ENCODE measurements at regions not wholly inside any gene's neighbourhood (a gene's known extent, or its start where the extent isn't known, plus 50 kb on each side); places are given as distances from the start of the nearest gene placed in this dataset.

DNA sequence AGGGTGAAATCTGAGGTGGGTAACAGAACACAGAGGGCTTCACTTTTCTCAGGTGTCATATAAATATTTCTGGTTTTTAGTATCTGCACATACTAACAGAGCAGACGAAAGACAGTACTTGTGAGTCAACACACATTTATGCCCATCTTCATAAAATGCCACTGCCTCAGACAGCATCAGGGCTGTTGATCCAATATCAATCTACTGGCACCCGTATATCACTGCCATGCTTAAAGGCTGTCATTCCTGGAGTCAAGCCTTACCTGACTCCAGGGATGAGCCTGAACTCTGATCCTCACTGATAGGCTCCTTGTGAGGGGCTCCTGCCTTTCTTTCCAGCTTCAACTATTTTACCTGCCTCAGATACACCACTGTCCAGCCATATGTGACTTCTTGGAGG, 595.7 kb downstream of the TFAP2B start:
- DNase-seq: no peak
- H3K27me3 Mint-ChIP-seq: no peaks in the 10 kb centered on the region
- H3K36me3 Mint-ChIP-seq: no peaks in the 10 kb centered on the region

DNA sequence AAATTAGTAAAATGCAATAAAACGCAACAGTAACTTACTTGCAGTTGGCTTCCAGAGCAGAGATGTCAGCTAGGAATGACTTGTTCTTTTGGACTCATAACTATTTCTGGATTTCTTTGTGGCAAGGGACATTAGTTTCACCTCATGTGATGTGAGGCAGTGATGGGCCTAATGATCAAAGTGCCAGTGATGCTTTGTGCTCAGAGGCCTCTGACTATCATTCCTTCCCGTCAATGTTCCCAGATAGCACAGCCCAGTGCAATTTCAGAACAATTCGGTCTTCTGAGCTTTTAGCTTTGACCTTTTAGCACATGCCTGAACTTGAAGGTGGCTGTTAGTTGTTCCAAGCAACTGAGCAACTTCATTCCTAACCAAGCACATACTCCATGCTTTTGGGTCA, 596.8 kb downstream of the TFAP2B start:
- no peaks in the 10 kb centered on the region for H3K9me3 ChIP-seq
- H3K27me3 Mint-ChIP-seq: no peaks in the 10 kb centered on the region
- ChIA-PET POLR2A (no interaction called here), CTCF (no interaction called here)
- H3K4me1 Mint-ChIP-seq: no peaks in the 10 kb centered on the region
- no peak overlapping the region for H3K4me3 ChIP-seq (ENCODE audit: control insufficient read depth in 1 of 2, extremely low read depth in 1 of 2, low read length in 1 of 2)
- DNase-seq: no peak
- ATAC-seq (replicated peaks in 1 of 4): no peak
- H3K36me3 ChIP-seq (ENCODE audit: control insufficient read depth in 2 of 2, extremely low read depth in 1 of 2, insufficient read depth in 1 of 2, low read length in 1 of 2): no peaks in the 10 kb centered on the region
- no peaks in the 10 kb centered on the region for H3K36me3 Mint-ChIP-seq
- no peak overlapping the region for H3K4me3 Mint-ChIP-seq
- no peak overlapping the region for H3K27ac Mint-ChIP-seq
- H3K9me3 Mint-ChIP-seq: peaks cover 4 to 9% (median 4%) of the 10 kb centered on the region in 3 donors
- H3K27ac ChIP-seq (ENCODE audit: low read length): no peak overlapping the region
- no peaks in the 10 kb centered on the region for H3K4me1 ChIP-seq (ENCODE audit: control insufficient read depth in 1 of 2, extremely low read depth in 1 of 2, insufficient read depth in 2 of 2, low read length in 2 of 2)
- H3K27me3 ChIP-seq (replicated peaks in 1 of 2; ENCODE audit: control insufficient read depth in 2 of 2, extremely low read depth in 1 of 2, insufficient read depth in 2 of 2, low read length in 1 of 2): no peaks in the 10 kb centered on the region
- WGBS (ENCODE audit: insufficient coverage): 75% methylated on average over 2 of the region's 3 CpGs

More for the DNA sequence above, 595.7 kb downstream of the TFAP2B start:
- ChIA-PET POLR2A (no interaction called here), CTCF (no interaction called here)
- no peak overlapping the region for H3K27ac Mint-ChIP-seq
- H3K4me3 Mint-ChIP-seq: no peak overlapping the region
- Histone ChIP-seq H3K36me3 (ENCODE audit: control insufficient read depth in 2 of 2, extremely low read depth in 1 of 2, insufficient read depth in 1 of 2, low read length in 1 of 2) (no peaks in the 10 kb centered on the region), H3K27me3 (replicated peaks in 1 of 2; ENCODE audit: control insufficient read depth in 2 of 2, extremely low read depth in 1 of 2, insufficient read depth in 2 of 2, low read length in 1 of 2) (no peaks in the 10 kb centered on the region), H3K27ac (ENCODE audit: low read length) (no peak overlapping the region), H3K9me3 (no peaks in the 10 kb centered on the region), H3K4me3 (ENCODE audit: control insufficient read depth in 1 of 2, extremely low read depth in 1 of 2, low read length in 1 of 2) (no peak overlapping the region), H3K4me1 (ENCODE audit: control insufficient read depth in 1 of 2, extremely low read depth in 1 of 2, insufficient read depth in 2 of 2, low read length in 2 of 2) (no peaks in the 10 kb centered on the region)
- no peaks in the 10 kb centered on the region for H3K4me1 Mint-ChIP-seq
- WGBS (ENCODE audit: insufficient coverage): 90% methylated on average over 1 of the region's 2 CpGs
- ATAC-seq (replicated peaks in 1 of 4): no peak
- peaks cover 3 to 8% (median 4%) of the 10 kb centered on the region in 3 donors for H3K9me3 Mint-ChIP-seq

GRCh38 chr6:51429017-51429712, 610.5 kb downstream of the TFAP2B start:
- Mint-ChIP-seq H3K9me3 (peaks cover 6 to 12% (median 10%) of the 10 kb centered on the region in 3 donors), H3K4me1 (no peaks in the 10 kb centered on the region), H3K27me3 (no peaks in the 10 kb centered on the region), H3K36me3 (no peaks in the 10 kb centered on the region), H3K4me3 (no peak overlapping the region), H3K27ac (no peak overlapping the region)
- Histone ChIP-seq H3K27me3 (replicated peaks in 1 of 2; ENCODE audit: control insufficient read depth in 2 of 2, extremely low read depth in 1 of 2, insufficient read depth in 2 of 2, low read length in 1 of 2) (no peaks in the 10 kb centered on the region), H3K4me3 (ENCODE audit: control insufficient read depth in 1 of 2, extremely low read depth in 1 of 2, low read length in 1 of 2) (no peak overlapping the region), H3K27ac (ENCODE audit: low read length) (no peak overlapping the region), H3K4me1 (ENCODE audit: control insufficient read depth in 1 of 2, extremely low read depth in 1 of 2, insufficient read depth in 2 of 2, low read length in 2 of 2) (no peaks in the 10 kb centered on the region), H3K36me3 (ENCODE audit: control insufficient read depth in 2 of 2, extremely low read depth in 1 of 2, insufficient read depth in 1 of 2, low read length in 1 of 2) (no peaks in the 10 kb centered on the region), H3K9me3 (no peaks in the 10 kb centered on the region)
- POLR2A ChIA-PET: no interaction called here
- ATAC-seq (replicated peaks in 1 of 4) (no peak), DNase-seq (no peak)
- CTCF ChIA-PET: no interaction called here
- 63% methylated on average over 1 of the region's 7 CpGs for WGBS (ENCODE audit: insufficient coverage)

GRCh38 chr6:51430589-51430988, 611.9 kb downstream of the TFAP2B start:
- H3K27me3 Mint-ChIP-seq: no peaks in the 10 kb centered on the region
- H3K9me3 ChIP-seq: no peaks in the 10 kb centered on the region
- no peak overlapping the region for H3K27ac Mint-ChIP-seq
- no peak overlapping the region for H3K4me3 Mint-ChIP-seq
- CTCF ChIA-PET: no interaction called here
- H3K4me1 Mint-ChIP-seq: no peaks in the 10 kb centered on the region
- H3K27me3 ChIP-seq (replicated peaks in 1 of 2; ENCODE audit: control insufficient read depth in 2 of 2, extremely low read depth in 1 of 2, insufficient read depth in 2 of 2, low read length in 1 of 2): no peaks in the 10 kb centered on the region
- no peaks in the 10 kb centered on the region for H3K36me3 Mint-ChIP-seq
- DNase-seq (no peak), ATAC-seq (replicated peaks in 1 of 4) (no peak)
- POLR2A ChIA-PET: no interaction called here
- H3K36me3 ChIP-seq (ENCODE audit: control insufficient read depth in 2 of 2, extremely low read depth in 1 of 2, insufficient read depth in 1 of 2, low read length in 1 of 2): no peaks in the 10 kb centered on the region
- H3K27ac ChIP-seq (ENCODE audit: low read length): no peak overlapping the region
- H3K9me3 Mint-ChIP-seq: peaks cover 2 to 17% (median 12%) of the 10 kb centered on the region in 3 donors
- WGBS (ENCODE audit: insufficient coverage): no CpG with 5 or more reads among the region's 2 CpGs
- H3K4me1 ChIP-seq (ENCODE audit: control insufficient read depth in 1 of 2, extremely low read depth in 1 of 2, insufficient read depth in 2 of 2, low read length in 2 of 2): no peaks in the 10 kb centered on the region
- H3K4me3 ChIP-seq (ENCODE audit: control insufficient read depth in 1 of 2, extremely low read depth in 1 of 2, low read length in 1 of 2): no peak overlapping the region

GRCh38 chr6:51432481-51432880, 613.8 kb downstream of the TFAP2B start:
- no peak for DNase-seq
- 63% methylated on average over 3 of the region's 3 CpGs for WGBS (ENCODE audit: insufficient coverage)
- H3K27ac ChIP-seq (ENCODE audit: low read length): no peak overlapping the region
- no peaks in the 10 kb centered on the region for H3K4me1 Mint-ChIP-seq
- CTCF ChIA-PET: no interaction called here
- no peak for ATAC-seq (replicated peaks in 1 of 4)
- no peak overlapping the region for H3K4me3 Mint-ChIP-seq
- no peaks in the 10 kb centered on the region for H3K27me3 ChIP-seq (replicated peaks in 1 of 2; ENCODE audit: control insufficient read depth in 2 of 2, extremely low read depth in 1 of 2, insufficient read depth in 2 of 2, low read length in 1 of 2)
- H3K27me3 Mint-ChIP-seq: no peaks in the 10 kb centered on the region
- POLR2A ChIA-PET: no interaction called here
- H3K4me3 ChIP-seq (ENCODE audit: control insufficient read depth in 1 of 2, extremely low read depth in 1 of 2, low read length in 1 of 2): no peak overlapping the region
- H3K9me3 ChIP-seq: no peaks in the 10 kb centered on the region
- H3K27ac Mint-ChIP-seq: no peak overlapping the region
- no peaks in the 10 kb centered on the region for H3K36me3 ChIP-seq (ENCODE audit: control insufficient read depth in 2 of 2, extremely low read depth in 1 of 2, insufficient read depth in 1 of 2, low read length in 1 of 2)
- H3K36me3 Mint-ChIP-seq: no peaks in the 10 kb centered on the region
- H3K4me1 ChIP-seq (ENCODE audit: control insufficient read depth in 1 of 2, extremely low read depth in 1 of 2, insufficient read depth in 2 of 2, low read length in 2 of 2): no peaks in the 10 kb centered on the region
- peaks cover 2 to 17% (median 14%) of the 10 kb centered on the region in 3 donors for H3K9me3 Mint-ChIP-seq

GRCh38 chr6:51450248-51450957, 631.7 kb downstream of the TFAP2B start:
- Histone ChIP-seq H3K27ac (ENCODE audit: low read length) (no peak overlapping the region), H3K9me3 (no peaks in the 10 kb centered on the region), H3K4me3 (ENCODE audit: control insufficient read depth in 1 of 2, extremely low read depth in 1 of 2, low read length in 1 of 2) (no peak overlapping the region), H3K4me1 (ENCODE audit: control insufficient read depth in 1 of 2, extremely low read depth in 1 of 2, insufficient read depth in 2 of 2, low read length in 2 of 2) (no peaks in the 10 kb centered on the region), H3K27me3 (replicated peaks in 1 of 2; ENCODE audit: control insufficient read depth in 2 of 2, extremely low read depth in 1 of 2, insufficient read depth in 2 of 2, low read length in 1 of 2) (no peaks in the 10 kb centered on the region), H3K36me3 (ENCODE audit: control insufficient read depth in 2 of 2, extremely low read depth in 1 of 2, insufficient read depth in 1 of 2, low read length in 1 of 2) (no peaks in the 10 kb centered on the region)
- whole genome bisulfite sequencing (ENCODE audit: insufficient coverage): no CpG with 5 or more reads among the region's 3 CpGs
- CTCF ChIA-PET: interaction anchor here in 1 of 2 donors (0.6 kb wide), 1 partner anchor 336 kb away, joined by 3 read pairs; no protein-coding TSS in a partner anchor
- H3K4me1 Mint-ChIP-seq: no peaks in the 10 kb centered on the region
- ATAC-seq (replicated peaks in 1 of 4): no peak
- DNase-seq: no peak
- H3K27me3 Mint-ChIP-seq: no peaks in the 10 kb centered on the region
- peaks cover 0 to 9% (median 7%) of the 10 kb centered on the region in 3 donors for H3K9me3 Mint-ChIP-seq
- no peak overlapping the region for H3K27ac Mint-ChIP-seq
- POLR2A ChIA-PET: no interaction called here
- H3K36me3 Mint-ChIP-seq: no peaks in the 10 kb centered on the region
- H3K4me3 Mint-ChIP-seq: no peak overlapping the region

Measured in T-cell (primary cell).